Cardiac muscle cell (in vitro differentiated cells and primary cell): ENCODE measurements at regions not wholly inside any gene's neighbourhood (a gene's known extent, or its start where the extent isn't known, plus 50 kb on each side); places are given as distances from the start of the nearest gene placed in this dataset.

ENCODE experiments used
- DNase-seq, 2 donors: peaks; one replicate each; pipeline versions ENCODE4 v3.0.0 to v3.0.0-alpha.2; 2010 to 2017; ENCODE audit warnings: low read depth in 1 of 2, low spot score in 1 of 2
- H3K27ac ChIP-seq: fragments of 200-600 bp; sonication (generic); 2 replicates; pipeline ENCODE4 v1.5.1; 2016
- H3K27me3 ChIP-seq: fragments of 200-600 bp; sonication (generic); 2 replicates; pipeline ENCODE4 v1.6.0; 2016; ENCODE audit warnings: control low read depth
- H3K36me3 ChIP-seq: fragments of 200-600 bp; sonication (generic); 2 replicates; pipeline ENCODE4 v1.5.1; 2016; ENCODE audit warnings: control low read depth
- H3K4me1 ChIP-seq: fragments of 200-600 bp; sonication (generic); 2 replicates; pipeline ENCODE4 v1.8.1; 2017; ENCODE audit warnings: low read depth, mild to moderate bottlenecking, mixed run types
- H3K4me3 ChIP-seq: fragments of 200-600 bp; sonication (generic); 2 replicates; pipeline ENCODE4 v1.5.1; 2016; ENCODE audit warnings: mild to moderate bottlenecking
- H3K9me3 ChIP-seq: fragments of 200-600 bp; sonication (generic); 2 replicates; pipeline ENCODE4 v1.5.1; 2017; ENCODE audit warnings: low read depth, mild to moderate bottlenecking, control low read depth
- TF ChIP-seq, protein P1 (sequence below): IDR thresholded peaks from 2 replicates; pipeline ENCODE4 v1.5.1; 2012; ENCODE audit warnings: low read depth, mild to moderate bottlenecking, low read length

DNA sequence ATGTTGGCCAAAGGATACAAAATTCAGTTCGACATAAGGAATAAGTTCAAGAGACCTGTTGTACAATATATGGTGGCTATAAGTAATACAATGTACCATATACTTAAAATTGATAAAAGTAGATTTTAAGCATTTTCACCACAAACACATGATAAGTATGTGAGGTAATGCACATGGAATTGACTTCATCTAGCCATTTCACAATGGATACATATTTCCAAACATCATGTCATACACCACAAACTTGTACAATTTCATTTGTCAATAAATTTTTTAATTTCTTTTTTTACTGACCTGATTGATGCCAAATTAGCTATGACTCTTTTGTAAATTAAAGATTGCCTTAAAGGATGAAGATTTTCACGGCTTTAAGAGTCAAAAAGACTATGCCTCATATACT is 103.1 kb upstream of the VCX2 start:
- TF ChIP-seq, protein P1, sequence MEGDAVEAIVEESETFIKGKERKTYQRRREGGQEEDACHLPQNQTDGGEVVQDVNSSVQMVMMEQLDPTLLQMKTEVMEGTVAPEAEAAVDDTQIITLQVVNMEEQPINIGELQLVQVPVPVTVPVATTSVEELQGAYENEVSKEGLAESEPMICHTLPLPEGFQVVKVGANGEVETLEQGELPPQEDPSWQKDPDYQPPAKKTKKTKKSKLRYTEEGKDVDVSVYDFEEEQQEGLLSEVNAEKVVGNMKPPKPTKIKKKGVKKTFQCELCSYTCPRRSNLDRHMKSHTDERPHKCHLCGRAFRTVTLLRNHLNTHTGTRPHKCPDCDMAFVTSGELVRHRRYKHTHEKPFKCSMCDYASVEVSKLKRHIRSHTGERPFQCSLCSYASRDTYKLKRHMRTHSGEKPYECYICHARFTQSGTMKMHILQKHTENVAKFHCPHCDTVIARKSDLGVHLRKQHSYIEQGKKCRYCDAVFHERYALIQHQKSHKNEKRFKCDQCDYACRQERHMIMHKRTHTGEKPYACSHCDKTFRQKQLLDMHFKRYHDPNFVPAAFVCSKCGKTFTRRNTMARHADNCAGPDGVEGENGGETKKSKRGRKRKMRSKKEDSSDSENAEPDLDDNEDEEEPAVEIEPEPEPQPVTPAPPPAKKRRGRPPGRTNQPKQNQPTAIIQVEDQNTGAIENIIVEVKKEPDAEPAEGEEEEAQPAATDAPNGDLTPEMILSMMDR, result no peak
- peak in 1 of 2 donors; percentile 8 for DNase-seq

DNA sequence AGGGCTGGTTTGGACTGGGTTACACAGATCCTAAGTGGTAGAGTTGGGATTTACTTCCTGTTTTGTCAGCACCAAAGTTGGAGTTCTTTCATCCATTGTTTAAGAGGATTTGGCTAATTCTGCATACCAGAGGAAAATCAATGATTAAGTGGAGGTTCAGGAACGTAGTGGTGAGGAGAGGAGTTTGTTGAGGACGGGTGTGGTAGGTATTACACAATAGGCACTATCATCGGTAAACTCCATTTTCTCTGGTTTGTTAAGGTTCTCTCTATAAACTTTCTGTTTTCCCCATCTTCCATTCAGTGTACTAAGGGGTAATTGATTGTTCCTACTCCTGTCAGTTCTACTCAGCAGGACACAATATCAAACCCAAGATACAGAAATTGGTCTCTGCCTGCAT is 107.5 kb upstream of the VCX2 start:
- no peak for DNase-seq
- H3K4me3 ChIP-seq, result no peak overlapping the region
- H3K27ac ChIP-seq, result no peak overlapping the region

More for the DNA sequence above, 103.1 kb upstream of the VCX2 start:
- Histone ChIP-seq H3K4me3 (no peak overlapping the region), H3K27me3 (no peaks in the 10 kb centered on the region), H3K9me3 (no peaks in the 10 kb centered on the region), H3K27ac (no peak overlapping the region), H3K36me3 (no peaks in the 10 kb centered on the region), H3K4me1 (no peaks in the 10 kb centered on the region)

GRCh38 chrX:8279323-8279722 is 108.3 kb upstream of the VCX2 start:
- DNase-seq, result no peak

More for the DNA sequence above, 107.5 kb upstream of the VCX2 start:
- Histone ChIP-seq H3K4me1 (no peaks in the 10 kb centered on the region), H3K36me3 (no peaks in the 10 kb centered on the region), H3K9me3 (no peaks in the 10 kb centered on the region), H3K27me3 (no peaks in the 10 kb centered on the region)
- TF ChIP-seq, protein P1, result no peak

DNA sequence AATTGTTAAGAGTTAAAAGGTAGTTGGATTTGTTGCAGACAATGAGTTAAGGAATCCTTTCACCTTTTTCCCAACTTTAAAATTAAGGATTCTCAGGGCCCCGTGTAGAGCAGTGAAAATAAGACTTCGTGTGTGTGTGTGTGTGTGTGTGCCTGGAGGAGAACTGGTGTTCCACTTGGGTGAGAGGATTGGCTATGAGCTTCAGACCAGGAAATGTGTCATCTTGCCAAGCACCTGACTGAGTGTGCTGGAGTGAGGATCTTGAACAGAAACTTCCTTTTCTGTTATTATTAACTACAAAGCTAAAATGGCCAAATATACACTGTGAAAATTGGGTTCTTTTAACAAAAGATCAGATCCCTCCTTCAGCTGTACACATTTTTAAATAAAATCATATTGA is 113.1 kb upstream of the VCX2 start:
- H3K4me1 ChIP-seq, result no peaks in the 10 kb centered on the region
- H3K4me3 ChIP-seq, result no peak overlapping the region
- no peaks in the 10 kb centered on the region for H3K36me3 ChIP-seq
- no peak overlapping the region for H3K27ac ChIP-seq
- DNase-seq, result no peak
- H3K27me3 ChIP-seq, result no peaks in the 10 kb centered on the region
- TF ChIP-seq, protein P1, result no peak
- H3K9me3 ChIP-seq, result no peaks in the 10 kb centered on the region

More at GRCh38 chrX:8279323-8279722, 108.3 kb upstream of the VCX2 start:
- Histone ChIP-seq H3K4me3 (no peak overlapping the region), H3K9me3 (no peaks in the 10 kb centered on the region), H3K36me3 (no peaks in the 10 kb centered on the region), H3K4me1 (no peaks in the 10 kb centered on the region), H3K27ac (no peak overlapping the region), H3K27me3 (no peaks in the 10 kb centered on the region)
- TF ChIP-seq, protein P1, result no peak

DNA sequence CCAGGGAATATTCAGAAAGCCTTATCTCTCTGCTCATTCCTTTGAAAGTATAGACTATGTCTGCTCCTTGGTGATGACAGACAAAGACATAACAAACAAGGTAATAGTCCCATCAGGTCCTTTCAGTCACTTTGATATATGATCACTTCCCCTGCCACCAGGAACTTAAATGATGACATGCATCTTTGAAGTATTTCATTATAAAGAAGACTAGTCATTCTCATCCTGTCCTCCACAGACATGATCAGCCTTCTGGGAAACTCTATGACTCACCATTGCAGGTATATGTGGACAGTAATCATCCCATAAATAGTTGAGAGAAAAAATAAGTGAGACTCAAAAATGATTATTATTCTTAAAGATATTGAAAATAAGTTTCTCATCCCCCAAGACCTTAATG is 117.5 kb upstream of the VCX2 start:
- H3K27ac ChIP-seq, result no peak overlapping the region
- TF ChIP-seq, protein P1, result no peak
- DNase-seq, result no peak

DNA sequence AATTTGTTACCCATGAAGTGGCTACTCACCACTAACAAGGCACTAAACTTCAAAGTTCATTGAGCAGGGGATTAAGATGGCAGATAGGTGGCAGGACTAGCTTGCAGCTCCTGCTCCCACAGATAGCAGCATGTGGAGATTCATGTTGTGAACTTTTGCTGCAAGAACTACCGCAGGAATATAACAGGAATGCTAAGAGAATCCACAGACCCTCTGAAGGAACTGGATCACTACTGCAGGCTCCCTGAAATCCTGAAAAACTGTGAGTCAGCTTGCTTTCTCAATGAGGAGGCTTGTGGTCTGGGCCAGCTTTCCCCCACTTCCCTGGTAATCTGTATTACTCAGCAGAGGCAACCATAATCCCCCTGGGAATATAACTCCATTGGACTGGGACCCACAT is 118.5 kb upstream of the VCX2 start:
- H3K4me1 ChIP-seq, result no peaks in the 10 kb centered on the region
- no peak overlapping the region for H3K27ac ChIP-seq
- DNase-seq, result peak in 1 of 2 donors; percentile 57
- H3K4me3 ChIP-seq, result no peak overlapping the region
- TF ChIP-seq, protein P1, result no peak
- H3K9me3 ChIP-seq, result no peaks in the 10 kb centered on the region
- H3K27me3 ChIP-seq, result no peaks in the 10 kb centered on the region
- no peaks in the 10 kb centered on the region for H3K36me3 ChIP-seq

More for the DNA sequence above, 117.5 kb upstream of the VCX2 start:
- no peaks in the 10 kb centered on the region for H3K9me3 ChIP-seq
- no peaks in the 10 kb centered on the region for H3K27me3 ChIP-seq
- no peaks in the 10 kb centered on the region for H3K36me3 ChIP-seq
- H3K4me1 ChIP-seq, result no peaks in the 10 kb centered on the region
- H3K4me3 ChIP-seq, result no peak overlapping the region
